HEK293 (cell line): ENCODE measurements at regions not wholly inside any gene's neighbourhood (a gene's known extent, or its start where the extent isn't known, plus 50 kb on each side); places are given as distances from the start of the nearest gene placed in this dataset.

Source experiments
- CTCF ChIA-PET: fragments of 350-600 bp; formaldehyde crosslinking; extraction: SDS; loops from one replicate; lab custom pipeline; 2021; ENCODE audit warnings: antibody characterized with exemption; lab: Yijun Ruan, JAX
- POLR2A ChIA-PET: fragments of 300-600 bp; formaldehyde crosslinking; extraction: SDS; loops from one replicate; lab custom pipeline; 2020; ENCODE audit warnings: antibody characterized with exemption, inconsistent platforms; lab: Yijun Ruan, JAX
- H3K27ac ChIP-seq: fragments of 200-500 bp; sonication (Bioruptor generic); 2 replicates; pipeline ENCODE4 v1.5.1; 2014; ENCODE audit warnings: low read depth, low read length, control low read depth, inconsistent platforms; ENCODE audit errors: extremely low read depth
- H3K36me3 ChIP-seq, 2 experiments: fragments of 200-500 bp in 1 of 2; sonication (Bioruptor generic) in 1 of 2; 1 replicate in 1 of 2; 2 replicates in 1 of 2; pipeline ENCODE4 v1.5.1; 2014 to 2017; ENCODE audit warnings: inconsistent platforms in 2 of 2, low read length in 2 of 2; ENCODE audit not compliant: control insufficient read depth in 2 of 2, insufficient read depth in 1 of 2
- H3K4me1 ChIP-seq: fragments of 200-500 bp; sonication (Bioruptor generic); 2 replicates; pipeline ENCODE4 v1.5.1; 2014; ENCODE audit warnings: mild to moderate bottlenecking, low read length, inconsistent platforms; ENCODE audit not compliant: control insufficient read depth, insufficient read depth
- H3K4me3 ChIP-seq: 2 replicates; pipeline ENCODE4 v1.5.1; 2011; ENCODE audit warnings: low read depth, mild to moderate bottlenecking, control low read depth, low read length, moderate library complexity
- H3K9me3 ChIP-seq: fragments of 200-500 bp; sonication (Bioruptor generic); 2 replicates; pipeline ENCODE4 v1.5.1; 2014; ENCODE audit warnings: low read depth, low read length, inconsistent platforms; ENCODE audit not compliant: control insufficient read depth, insufficient read depth
- BCL11A ChIP-seq: fragments of 450-650 bp; formaldehyde crosslinking; IDR thresholded peaks from 2 replicates; pipeline ENCODE4 v1.5.1; 2016; ENCODE audit warnings: low read depth, missing biosample characterization, missing genetic modification characterization
- EGR2 ChIP-seq: fragments of 450-650 bp; formaldehyde crosslinking; IDR thresholded peaks from 2 replicates; pipeline ENCODE4 v1.5.1; 2016; ENCODE audit warnings: low read depth, missing biosample characterization, missing genetic modification characterization
- GLI4 ChIP-seq: fragments of 450-650 bp; formaldehyde crosslinking; IDR thresholded peaks from 2 replicates; pipeline ENCODE4 v1.5.1; 2016; ENCODE audit warnings: missing biosample characterization, missing genetic modification characterization
- HOXC10 ChIP-seq: sonication (generic); formaldehyde crosslinking; IDR thresholded peaks from 2 replicates; pipeline ENCODE4 v1.8.1; 2023; ENCODE audit warnings: mild to moderate bottlenecking, missing genetic modification reagents
- KLF16 ChIP-seq: fragments of 450-650 bp; formaldehyde crosslinking; IDR thresholded peaks from 2 replicates; pipeline ENCODE4 v1.5.1; 2017; ENCODE audit warnings: missing biosample characterization, missing genetic modification characterization
- MYNN ChIP-seq: fragments of 450-650 bp; formaldehyde crosslinking; IDR thresholded peaks from 2 replicates; pipeline ENCODE4 v1.5.1; 2016; ENCODE audit warnings: missing biosample characterization, missing genetic modification characterization, borderline replicate concordance
- PRDM10 ChIP-seq: fragments of 450-650 bp; formaldehyde crosslinking; IDR thresholded peaks from 2 replicates; pipeline ENCODE4 v1.5.1; 2016; ENCODE audit warnings: missing biosample characterization, missing genetic modification characterization
- SP2 ChIP-seq: fragments of 450-650 bp; formaldehyde crosslinking; IDR thresholded peaks from 2 replicates; pipeline ENCODE4 v1.5.1; 2016; ENCODE audit warnings: missing biosample characterization, missing genetic modification characterization
- ZFHX2 ChIP-seq: fragments of 450-650 bp; formaldehyde crosslinking; conservative IDR thresholded peaks from 2 replicates; pipeline ENCODE4 v1.5.1; 2016; ENCODE audit warnings: missing biosample characterization, missing genetic modification characterization
- ZFP69B ChIP-seq: fragments of 450-650 bp; formaldehyde crosslinking; IDR thresholded peaks from 2 replicates; pipeline ENCODE4 v1.5.1; 2016; ENCODE audit warnings: missing biosample characterization, missing genetic modification characterization
- ZNF138 ChIP-seq: fragments of 450-650 bp; formaldehyde crosslinking; IDR thresholded peaks from 2 replicates; pipeline ENCODE4 v1.5.1; 2016; ENCODE audit warnings: missing biosample characterization, missing genetic modification characterization, borderline replicate concordance
- ZNF157 ChIP-seq: fragments of 450-650 bp; formaldehyde crosslinking; IDR thresholded peaks from 2 replicates; pipeline ENCODE4 v1.5.1; 2016; ENCODE audit warnings: missing biosample characterization, missing genetic modification characterization
- ZNF202 ChIP-seq: fragments of 450-650 bp; formaldehyde crosslinking; IDR thresholded peaks from 2 replicates; pipeline ENCODE4 v1.5.1; 2016; ENCODE audit warnings: missing biosample characterization, missing genetic modification characterization, borderline replicate concordance
- ZNF302 ChIP-seq: fragments of 450-650 bp; formaldehyde crosslinking; IDR thresholded peaks from 2 replicates; pipeline ENCODE4 v1.5.1; 2016; ENCODE audit warnings: missing biosample characterization, missing genetic modification characterization, low read depth
- ZNF311 ChIP-seq: fragments of 450-650 bp; formaldehyde crosslinking; IDR thresholded peaks from 2 replicates; pipeline ENCODE4 v1.5.1; 2017; ENCODE audit warnings: missing biosample characterization, missing genetic modification characterization, borderline replicate concordance
- ZNF324 ChIP-seq: fragments of 450-650 bp; formaldehyde crosslinking; IDR thresholded peaks from 2 replicates; pipeline ENCODE4 v1.5.1; 2016; ENCODE audit warnings: missing biosample characterization, missing genetic modification characterization
- ZNF423 ChIP-seq: fragments of 450-650 bp; formaldehyde crosslinking; IDR thresholded peaks from 2 replicates; pipeline ENCODE4 v1.5.1; 2016; ENCODE audit warnings: missing biosample characterization, missing genetic modification characterization
- ZNF433 ChIP-seq: fragments of 450-650 bp; formaldehyde crosslinking; IDR thresholded peaks from 2 replicates; pipeline ENCODE4 v1.5.1; 2016; ENCODE audit warnings: missing biosample characterization, missing genetic modification characterization, low read depth
- ZNF658 ChIP-seq: fragments of 450-650 bp; formaldehyde crosslinking; IDR thresholded peaks from 2 replicates; pipeline ENCODE4; 2016; ENCODE audit warnings: missing biosample characterization, missing genetic modification characterization
- ZNF660 ChIP-seq: fragments of 450-650 bp; IDR thresholded peaks from 2 replicates; pipeline ENCODE4 v1.5.1; 2018; ENCODE audit warnings: missing biosample characterization, mild to moderate bottlenecking, missing genetic modification characterization
- ZNF707 ChIP-seq: fragments of 450-650 bp; formaldehyde crosslinking; IDR thresholded peaks from 2 replicates; pipeline ENCODE4 v1.5.1; 2016; ENCODE audit warnings: missing biosample characterization, missing genetic modification characterization
- ZNF837 ChIP-seq: fragments of 450-650 bp; formaldehyde crosslinking; IDR thresholded peaks from 2 replicates; pipeline ENCODE4 v1.5.1; 2016; ENCODE audit warnings: missing biosample characterization, missing genetic modification characterization
- TF ChIP-seq, protein P1 (sequence below): fragments of 450-650 bp; formaldehyde crosslinking; IDR thresholded peaks from 2 replicates; pipeline ENCODE4 v1.5.1; 2017; ENCODE audit warnings: missing biosample characterization, missing genetic modification characterization
- TF ChIP-seq, protein P2 (sequence below): fragments of 450-650 bp; formaldehyde crosslinking; IDR thresholded peaks from 2 replicates; pipeline ENCODE4 v1.5.1; 2016; ENCODE audit warnings: missing biosample characterization, missing genetic modification characterization
- TF ChIP-seq, protein P3 (sequence below): fragments of 450-650 bp; formaldehyde crosslinking; IDR thresholded peaks from 2 replicates; pipeline ENCODE4 v1.5.1; 2016; ENCODE audit warnings: missing biosample characterization, missing genetic modification characterization, borderline replicate concordance

DNA sequence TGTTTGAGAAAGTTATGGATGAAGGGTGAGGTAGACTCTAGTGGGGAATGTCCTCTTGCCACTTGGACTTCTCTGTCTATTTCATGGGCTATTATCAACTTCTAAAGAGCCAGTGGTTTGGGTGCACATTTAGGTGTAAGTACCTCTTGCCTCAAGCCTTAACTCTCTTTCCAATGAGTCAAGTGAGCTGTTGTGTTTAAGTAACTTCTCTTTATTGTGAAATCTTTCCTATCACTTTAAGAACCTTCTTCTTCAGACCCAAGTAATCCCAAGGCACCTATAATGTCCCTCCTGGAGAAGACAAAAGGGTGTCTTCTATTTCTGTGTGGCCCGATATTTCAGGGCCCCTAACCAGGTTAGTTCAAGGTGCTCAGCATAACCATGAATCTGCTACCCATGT lies 90.5 kb upstream of the VPREB1 start:
- CTCF ChIA-PET = interaction anchor here (0.6 to 1.1 kb wide), 4 partner anchors 19 to 185 kb away, joined by 3 to 4 read pairs (median 3); no protein-coding TSS in a partner anchor
- H3K27ac ChIP-seq = no peak overlapping the region

GRCh38 chr22:22151308-22151707 lies 93.3 kb upstream of the VPREB1 start:
- Histone ChIP-seq H3K9me3 (no peaks in the 10 kb centered on the region), H3K4me1 (no peaks in the 10 kb centered on the region), H3K27ac (no peak overlapping the region), H3K36me3 (no peaks in the 10 kb centered on the region), H3K4me3 (no peak overlapping the region)
- ChIA-PET POLR2A (no interaction called here), CTCF (interaction anchor here (0.5 to 1.4 kb wide), 3 partner anchors 15 to 278 kb away, joined by 4 read pairs; no protein-coding TSS in a partner anchor)
- TF ChIP-seq, protein P1, sequence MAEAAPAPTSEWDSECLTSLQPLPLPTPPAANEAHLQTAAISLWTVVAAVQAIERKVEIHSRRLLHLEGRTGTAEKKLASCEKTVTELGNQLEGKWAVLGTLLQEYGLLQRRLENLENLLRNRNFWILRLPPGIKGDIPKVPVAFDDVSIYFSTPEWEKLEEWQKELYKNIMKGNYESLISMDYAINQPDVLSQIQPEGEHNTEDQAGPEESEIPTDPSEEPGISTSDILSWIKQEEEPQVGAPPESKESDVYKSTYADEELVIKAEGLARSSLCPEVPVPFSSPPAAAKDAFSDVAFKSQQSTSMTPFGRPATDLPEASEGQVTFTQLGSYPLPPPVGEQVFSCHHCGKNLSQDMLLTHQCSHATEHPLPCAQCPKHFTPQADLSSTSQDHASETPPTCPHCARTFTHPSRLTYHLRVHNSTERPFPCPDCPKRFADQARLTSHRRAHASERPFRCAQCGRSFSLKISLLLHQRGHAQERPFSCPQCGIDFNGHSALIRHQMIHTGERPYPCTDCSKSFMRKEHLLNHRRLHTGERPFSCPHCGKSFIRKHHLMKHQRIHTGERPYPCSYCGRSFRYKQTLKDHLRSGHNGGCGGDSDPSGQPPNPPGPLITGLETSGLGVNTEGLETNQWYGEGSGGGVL (tag by site-specific recombination) = no peak
- TF ChIP-seq ZNF157 (tag by site-specific recombination) = no peak
- TF ChIP-seq ZNF302 (tag by site-specific recombination) = no peak
- TF ChIP-seq, protein P2, sequence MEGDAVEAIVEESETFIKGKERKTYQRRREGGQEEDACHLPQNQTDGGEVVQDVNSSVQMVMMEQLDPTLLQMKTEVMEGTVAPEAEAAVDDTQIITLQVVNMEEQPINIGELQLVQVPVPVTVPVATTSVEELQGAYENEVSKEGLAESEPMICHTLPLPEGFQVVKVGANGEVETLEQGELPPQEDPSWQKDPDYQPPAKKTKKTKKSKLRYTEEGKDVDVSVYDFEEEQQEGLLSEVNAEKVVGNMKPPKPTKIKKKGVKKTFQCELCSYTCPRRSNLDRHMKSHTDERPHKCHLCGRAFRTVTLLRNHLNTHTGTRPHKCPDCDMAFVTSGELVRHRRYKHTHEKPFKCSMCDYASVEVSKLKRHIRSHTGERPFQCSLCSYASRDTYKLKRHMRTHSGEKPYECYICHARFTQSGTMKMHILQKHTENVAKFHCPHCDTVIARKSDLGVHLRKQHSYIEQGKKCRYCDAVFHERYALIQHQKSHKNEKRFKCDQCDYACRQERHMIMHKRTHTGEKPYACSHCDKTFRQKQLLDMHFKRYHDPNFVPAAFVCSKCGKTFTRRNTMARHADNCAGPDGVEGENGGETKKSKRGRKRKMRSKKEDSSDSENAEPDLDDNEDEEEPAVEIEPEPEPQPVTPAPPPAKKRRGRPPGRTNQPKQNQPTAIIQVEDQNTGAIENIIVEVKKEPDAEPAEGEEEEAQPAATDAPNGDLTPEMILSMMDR (tag by site-specific recombination) = no peak
- no peak for TF ChIP-seq KLF16 (tag by site-specific recombination)
- TF ChIP-seq ZNF707 (tag by site-specific recombination) = no peak
- no peak for TF ChIP-seq EGR2 (tag by site-specific recombination)
- no peak for TF ChIP-seq ZNF138
- no peak for TF ChIP-seq HOXC10 (CRISPR knock-in tag)
- TF ChIP-seq BCL11A (tag by site-specific recombination) = no peak
- TF ChIP-seq, protein P3, sequence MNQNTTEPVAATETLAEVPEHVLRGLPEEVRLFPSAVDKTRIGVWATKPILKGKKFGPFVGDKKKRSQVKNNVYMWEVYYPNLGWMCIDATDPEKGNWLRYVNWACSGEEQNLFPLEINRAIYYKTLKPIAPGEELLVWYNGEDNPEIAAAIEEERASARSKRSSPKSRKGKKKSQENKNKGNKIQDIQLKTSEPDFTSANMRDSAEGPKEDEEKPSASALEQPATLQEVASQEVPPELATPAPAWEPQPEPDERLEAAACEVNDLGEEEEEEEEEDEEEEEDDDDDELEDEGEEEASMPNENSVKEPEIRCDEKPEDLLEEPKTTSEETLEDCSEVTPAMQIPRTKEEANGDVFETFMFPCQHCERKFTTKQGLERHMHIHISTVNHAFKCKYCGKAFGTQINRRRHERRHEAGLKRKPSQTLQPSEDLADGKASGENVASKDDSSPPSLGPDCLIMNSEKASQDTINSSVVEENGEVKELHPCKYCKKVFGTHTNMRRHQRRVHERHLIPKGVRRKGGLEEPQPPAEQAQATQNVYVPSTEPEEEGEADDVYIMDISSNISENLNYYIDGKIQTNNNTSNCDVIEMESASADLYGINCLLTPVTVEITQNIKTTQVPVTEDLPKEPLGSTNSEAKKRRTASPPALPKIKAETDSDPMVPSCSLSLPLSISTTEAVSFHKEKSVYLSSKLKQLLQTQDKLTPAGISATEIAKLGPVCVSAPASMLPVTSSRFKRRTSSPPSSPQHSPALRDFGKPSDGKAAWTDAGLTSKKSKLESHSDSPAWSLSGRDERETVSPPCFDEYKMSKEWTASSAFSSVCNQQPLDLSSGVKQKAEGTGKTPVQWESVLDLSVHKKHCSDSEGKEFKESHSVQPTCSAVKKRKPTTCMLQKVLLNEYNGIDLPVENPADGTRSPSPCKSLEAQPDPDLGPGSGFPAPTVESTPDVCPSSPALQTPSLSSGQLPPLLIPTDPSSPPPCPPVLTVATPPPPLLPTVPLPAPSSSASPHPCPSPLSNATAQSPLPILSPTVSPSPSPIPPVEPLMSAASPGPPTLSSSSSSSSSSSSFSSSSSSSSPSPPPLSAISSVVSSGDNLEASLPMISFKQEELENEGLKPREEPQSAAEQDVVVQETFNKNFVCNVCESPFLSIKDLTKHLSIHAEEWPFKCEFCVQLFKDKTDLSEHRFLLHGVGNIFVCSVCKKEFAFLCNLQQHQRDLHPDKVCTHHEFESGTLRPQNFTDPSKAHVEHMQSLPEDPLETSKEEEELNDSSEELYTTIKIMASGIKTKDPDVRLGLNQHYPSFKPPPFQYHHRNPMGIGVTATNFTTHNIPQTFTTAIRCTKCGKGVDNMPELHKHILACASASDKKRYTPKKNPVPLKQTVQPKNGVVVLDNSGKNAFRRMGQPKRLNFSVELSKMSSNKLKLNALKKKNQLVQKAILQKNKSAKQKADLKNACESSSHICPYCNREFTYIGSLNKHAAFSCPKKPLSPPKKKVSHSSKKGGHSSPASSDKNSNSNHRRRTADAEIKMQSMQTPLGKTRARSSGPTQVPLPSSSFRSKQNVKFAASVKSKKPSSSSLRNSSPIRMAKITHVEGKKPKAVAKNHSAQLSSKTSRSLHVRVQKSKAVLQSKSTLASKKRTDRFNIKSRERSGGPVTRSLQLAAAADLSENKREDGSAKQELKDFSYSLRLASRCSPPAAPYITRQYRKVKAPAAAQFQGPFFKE (tag by site-specific recombination) = no peak

More for the DNA sequence above, 90.5 kb upstream of the VPREB1 start:
- H3K4me3 ChIP-seq = no peak overlapping the region
- POLR2A ChIA-PET = no interaction called here
- H3K36me3 ChIP-seq = no peaks in the 10 kb centered on the region
- H3K4me1 ChIP-seq = no peaks in the 10 kb centered on the region
- TF ChIP-seq ZFP69B (no peak), PRDM10 (no peak), ZFHX2 (tag by site-specific recombination) (no peak), ZNF660 (tag by site-specific recombination) (no peak), ZNF658 (tag by site-specific recombination) (no peak), GLI4 (no peak), ZNF311 (tag by site-specific recombination) (no peak), ZNF324 (tag by site-specific recombination) (no peak), ZNF423 (tag by site-specific recombination) (no peak), MYNN (tag by site-specific recombination) (no peak), ZNF433 (tag by site-specific recombination) (no peak), ZNF202 (no peak), SP2 (tag by site-specific recombination) (no peak), ZNF837 (tag by site-specific recombination) (no peak)
- H3K9me3 ChIP-seq = no peaks in the 10 kb centered on the region
